NT2/D1 (cell line): ENCODE measurements at regions not wholly inside any gene's neighbourhood (a gene's known extent, or its start where the extent isn't known, plus 50 kb on each side); places are given as distances from the start of the nearest gene placed in this dataset.

Experiments used
- YY1 ChIP-seq: IDR thresholded peaks from 2 replicates; pipeline ENCODE4 v1.6.1; 2011; ENCODE audit not compliant: insufficient read length, insufficient read depth
- ZNF274 ChIP-seq: IDR thresholded peaks from 2 replicates; pipeline ENCODE4 v1.6.1; 2011; ENCODE audit warnings: mild to moderate bottlenecking, low read depth, low read length

GRCh38 chr4:64960516-64960915 is 551.3 kb upstream of the TECRL start:
- TF ChIP-seq ZNF274 = no peak
- no peak for TF ChIP-seq YY1
